ENCODE measurements at regions not wholly inside any gene's neighbourhood (a gene's known extent, or its start where the extent isn't known, plus 50 kb on each side); places are given as distances from the start of the nearest gene placed in this dataset.

DNA sequence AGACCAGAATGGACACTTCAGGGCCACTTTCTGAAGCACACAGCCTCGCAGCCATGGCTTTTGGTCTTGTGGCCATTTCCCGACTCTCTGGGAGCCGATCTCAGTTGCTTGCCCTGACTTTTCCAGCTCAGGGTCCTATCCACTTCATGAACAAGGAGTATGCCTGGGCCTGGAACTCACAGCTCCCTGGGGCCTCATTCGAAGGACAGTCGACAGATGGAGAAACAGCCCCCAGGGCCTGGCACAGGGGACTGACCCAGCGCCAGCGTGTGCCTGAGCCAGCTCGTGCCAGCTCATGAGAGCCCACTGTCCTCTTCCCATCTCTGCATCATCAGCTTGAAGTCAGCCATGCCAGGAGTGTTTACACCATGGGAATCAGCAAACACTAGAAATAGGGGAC, 134.6 kb upstream of the GPC1 start:
- no peaks in the 10 kb centered on the region for H3K36me3 ChIP-seq
- ATAC-seq (no peak), DNase-seq (no peak)
- no peaks in the 10 kb centered on the region for H3K9me3 ChIP-seq
- intact Hi-C loops (cut with DNase I) = no loop called here
- H3K27me3 ChIP-seq (ENCODE audit: low read depth) = no peaks in the 10 kb centered on the region
- TF ChIP-seq, protein P1, sequence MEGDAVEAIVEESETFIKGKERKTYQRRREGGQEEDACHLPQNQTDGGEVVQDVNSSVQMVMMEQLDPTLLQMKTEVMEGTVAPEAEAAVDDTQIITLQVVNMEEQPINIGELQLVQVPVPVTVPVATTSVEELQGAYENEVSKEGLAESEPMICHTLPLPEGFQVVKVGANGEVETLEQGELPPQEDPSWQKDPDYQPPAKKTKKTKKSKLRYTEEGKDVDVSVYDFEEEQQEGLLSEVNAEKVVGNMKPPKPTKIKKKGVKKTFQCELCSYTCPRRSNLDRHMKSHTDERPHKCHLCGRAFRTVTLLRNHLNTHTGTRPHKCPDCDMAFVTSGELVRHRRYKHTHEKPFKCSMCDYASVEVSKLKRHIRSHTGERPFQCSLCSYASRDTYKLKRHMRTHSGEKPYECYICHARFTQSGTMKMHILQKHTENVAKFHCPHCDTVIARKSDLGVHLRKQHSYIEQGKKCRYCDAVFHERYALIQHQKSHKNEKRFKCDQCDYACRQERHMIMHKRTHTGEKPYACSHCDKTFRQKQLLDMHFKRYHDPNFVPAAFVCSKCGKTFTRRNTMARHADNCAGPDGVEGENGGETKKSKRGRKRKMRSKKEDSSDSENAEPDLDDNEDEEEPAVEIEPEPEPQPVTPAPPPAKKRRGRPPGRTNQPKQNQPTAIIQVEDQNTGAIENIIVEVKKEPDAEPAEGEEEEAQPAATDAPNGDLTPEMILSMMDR (IDR thresholded peaks at IDR 0.05) = no peak
- H3K4me3 ChIP-seq = no peak overlapping the region
- H3K27ac ChIP-seq = no peak overlapping the region
- no peaks in the 10 kb centered on the region for H3K4me1 ChIP-seq

- Histone ChIP-seq H3K36me3 (no peaks in the 10 kb centered on the region), H3K4me1 (no peaks in the 10 kb centered on the region), H3K27ac (no peak overlapping the region), H3K27me3 (ENCODE audit: low read depth) (no peaks in the 10 kb centered on the region), H3K4me3 (no peak overlapping the region), H3K9me3 (no peaks in the 10 kb centered on the region)
- intact Hi-C loops (cut with DNase I) = no loop called here
- ATAC-seq (no peak), DNase-seq (no peak)
- TF ChIP-seq, protein P1 (IDR thresholded peaks at IDR 0.05) = no peak
Measured at GRCh38 chr2:240301256-240301795, 134.1 kb upstream of the GPC1 start.

- no peaks in the 10 kb centered on the region for H3K27me3 ChIP-seq (ENCODE audit: low read depth)
- no peaks in the 10 kb centered on the region for H3K36me3 ChIP-seq
- intact Hi-C loops (cut with DNase I) = no loop called here
- ATAC-seq (no peak), DNase-seq (no peak)
- no peak overlapping the region for H3K27ac ChIP-seq
- H3K4me1 ChIP-seq = no peaks in the 10 kb centered on the region
- no peak overlapping the region for H3K4me3 ChIP-seq
- H3K9me3 ChIP-seq = no peaks in the 10 kb centered on the region
- TF ChIP-seq, protein P1 (IDR thresholded peaks at IDR 0.05) = no peak
Measured at GRCh38 chr2:240302041-240302440, 133.4 kb upstream of the GPC1 start.

DNA sequence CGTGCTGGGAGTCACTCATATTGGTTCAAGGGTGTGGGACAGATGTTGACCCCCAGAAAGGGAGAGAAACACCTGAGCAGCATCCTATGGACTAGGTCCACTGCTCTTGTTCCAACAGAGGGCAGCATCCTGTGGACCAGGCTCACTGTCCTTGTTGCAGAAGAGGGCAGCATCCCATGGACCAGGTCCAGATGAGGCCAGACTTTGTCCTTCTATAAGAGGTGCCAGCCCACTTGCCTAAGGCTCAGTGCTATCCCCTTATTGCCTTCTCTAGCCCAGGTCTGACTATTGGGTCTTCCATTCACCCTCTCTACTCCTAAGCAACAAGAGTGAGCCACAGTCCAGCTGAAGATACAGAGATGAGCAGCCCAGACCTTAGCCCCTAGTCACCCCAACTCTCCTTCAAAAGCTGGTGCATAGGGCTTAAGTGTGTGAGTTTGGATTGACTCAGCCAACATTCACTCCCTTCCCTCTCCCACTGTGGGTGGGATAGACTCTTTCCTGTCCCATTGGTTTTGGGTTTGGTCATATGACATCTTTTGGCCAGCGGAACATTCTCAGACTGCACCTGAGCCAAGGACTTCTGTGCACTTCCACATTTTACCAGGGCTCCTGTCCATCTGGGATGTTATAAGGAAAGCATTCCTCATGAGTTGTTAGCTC, 132.4 kb upstream of the GPC1 start:
- ATAC-seq (no peak), DNase-seq (no peak)
- H3K36me3 ChIP-seq = no peaks in the 10 kb centered on the region
- H3K27me3 ChIP-seq (ENCODE audit: low read depth) = no peaks in the 10 kb centered on the region
- no peaks in the 10 kb centered on the region for H3K4me1 ChIP-seq
- intact Hi-C loops (cut with DNase I) = no loop called here
- H3K4me3 ChIP-seq = no peak overlapping the region
- TF ChIP-seq, protein P1 (IDR thresholded peaks at IDR 0.05) = no peak
- no peak overlapping the region for H3K27ac ChIP-seq
- no peaks in the 10 kb centered on the region for H3K9me3 ChIP-seq

DNA sequence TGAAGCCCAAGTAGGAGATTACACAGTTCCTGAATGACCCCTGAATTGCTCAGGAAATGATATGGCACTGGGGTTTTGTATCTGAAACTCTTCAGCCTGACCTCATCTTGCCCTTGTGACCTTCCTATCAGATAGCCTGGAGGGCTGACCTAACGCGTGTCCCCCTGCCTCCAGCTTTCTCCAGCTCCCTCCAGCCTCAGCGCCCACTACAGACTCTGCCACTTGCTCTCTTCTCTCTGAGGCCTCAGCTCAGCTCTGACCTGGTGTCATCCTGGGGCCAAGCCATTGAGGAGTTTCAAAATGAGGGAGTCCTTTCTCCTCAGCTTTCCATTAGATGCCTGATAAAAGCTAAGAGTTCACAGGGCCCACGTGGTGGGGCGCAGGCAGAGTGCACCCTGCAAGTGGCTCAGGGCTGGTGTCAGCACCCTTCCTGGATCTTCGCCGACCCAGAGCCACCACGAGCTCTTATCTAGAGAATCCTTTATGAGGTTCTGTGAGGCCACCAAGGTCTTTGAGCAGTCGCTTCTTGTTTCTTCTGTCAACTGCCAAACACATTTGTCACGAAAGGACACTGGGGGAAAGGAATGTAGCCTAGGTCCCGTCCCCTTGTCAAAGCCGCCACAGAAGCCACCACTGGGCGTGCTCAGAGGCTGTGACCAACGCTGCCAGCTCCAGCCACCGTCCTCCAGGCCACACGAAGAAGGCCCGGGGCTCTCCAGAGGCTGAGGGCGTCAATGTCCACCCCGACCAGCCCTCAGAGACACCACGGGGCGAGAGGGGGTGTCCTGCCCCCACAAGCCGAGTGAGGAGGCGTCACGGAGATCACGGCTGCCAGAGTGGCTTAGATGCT, 131.3 kb upstream of the GPC1 start:
- Histone ChIP-seq H3K36me3 (no peaks in the 10 kb centered on the region), H3K4me1 (no peaks in the 10 kb centered on the region), H3K27me3 (ENCODE audit: low read depth) (no peaks in the 10 kb centered on the region), H3K4me3 (no peak overlapping the region), H3K27ac (no peak overlapping the region), H3K9me3 (no peaks in the 10 kb centered on the region)
- no peak for ATAC-seq
- TF ChIP-seq, protein P1 (IDR thresholded peaks at IDR 0.05) = no peak
- intact Hi-C loops (cut with DNase I) = no loop called here
- DNase-seq = no peak

All from lower lobe of right lung (tissue), 2 donors.